Omental fat pad (tissue), 3 donors: ENCODE measurements at regions not wholly inside any gene's neighbourhood (a gene's known extent, or its start where the extent isn't known, plus 50 kb on each side); places are given as distances from the start of the nearest gene placed in this dataset.

Experiments
- ATAC-seq: fragments of 150-250 bp; one replicate; pipeline ENCODE4 v1.9.1; 2016; ENCODE audit warnings: mild to moderate bottlenecking, moderate library complexity; ENCODE audit not compliant: low FRiP score
- DNase-seq: peaks from one replicate; pipeline ENCODE4 v3.0.0-alpha.2; 2019; ENCODE audit warnings: low spot score
- TF ChIP-seq, protein P1 (sequence below), 3 donors: fragments of 450-650 bp; IDR thresholded peaks; one replicate each; pipeline ENCODE4 v1.5.1; 2016 to 2017; ENCODE audit warnings: antibody characterized with exemption in 3 of 3, mild to moderate bottlenecking in 3 of 3, moderate library complexity in 2 of 3

DNA sequence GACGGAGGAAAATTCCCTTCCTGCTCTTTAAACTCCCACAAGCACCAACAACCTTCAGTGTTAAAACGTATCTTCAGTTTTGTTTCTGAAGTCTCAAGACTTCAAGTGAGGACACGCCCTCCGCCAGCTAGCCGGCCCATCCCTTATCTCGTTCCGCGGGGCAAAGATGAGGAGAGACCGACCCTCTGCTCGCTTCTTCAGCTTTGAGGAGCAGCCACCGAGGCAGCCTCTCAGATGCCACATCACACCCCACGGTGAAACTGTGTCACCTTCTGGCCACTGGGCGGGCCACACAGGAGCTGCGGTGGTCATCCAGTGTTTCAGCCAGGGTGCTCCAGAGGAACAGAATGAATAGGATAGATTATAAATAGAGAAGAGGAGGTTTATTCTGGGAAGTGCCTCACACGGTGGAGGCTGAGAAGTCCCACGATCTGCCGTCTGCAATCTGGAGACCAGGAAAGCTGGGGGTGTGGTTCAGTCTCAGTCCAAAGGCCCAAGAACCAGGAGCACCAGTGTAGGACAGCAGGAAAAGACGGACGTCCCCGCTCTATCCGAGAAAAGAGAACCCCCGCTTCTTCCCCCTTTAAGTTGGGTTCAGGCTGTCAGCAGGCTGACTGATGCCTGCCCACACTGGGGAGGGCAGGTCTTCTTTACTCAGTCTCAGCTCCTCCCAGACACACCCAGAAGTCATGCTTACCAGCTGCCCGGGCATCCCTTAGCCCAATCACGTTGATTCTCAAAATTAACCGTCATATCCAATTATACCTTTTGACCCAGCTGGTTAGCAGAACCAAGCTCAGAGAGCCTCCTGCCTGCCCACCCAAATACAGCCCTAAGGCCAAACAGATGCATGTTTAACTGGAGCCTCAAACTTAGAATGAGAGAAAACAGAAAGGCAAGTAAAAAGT lies 399.7 kb upstream of the ID2 start:
- TF ChIP-seq, protein P1, sequence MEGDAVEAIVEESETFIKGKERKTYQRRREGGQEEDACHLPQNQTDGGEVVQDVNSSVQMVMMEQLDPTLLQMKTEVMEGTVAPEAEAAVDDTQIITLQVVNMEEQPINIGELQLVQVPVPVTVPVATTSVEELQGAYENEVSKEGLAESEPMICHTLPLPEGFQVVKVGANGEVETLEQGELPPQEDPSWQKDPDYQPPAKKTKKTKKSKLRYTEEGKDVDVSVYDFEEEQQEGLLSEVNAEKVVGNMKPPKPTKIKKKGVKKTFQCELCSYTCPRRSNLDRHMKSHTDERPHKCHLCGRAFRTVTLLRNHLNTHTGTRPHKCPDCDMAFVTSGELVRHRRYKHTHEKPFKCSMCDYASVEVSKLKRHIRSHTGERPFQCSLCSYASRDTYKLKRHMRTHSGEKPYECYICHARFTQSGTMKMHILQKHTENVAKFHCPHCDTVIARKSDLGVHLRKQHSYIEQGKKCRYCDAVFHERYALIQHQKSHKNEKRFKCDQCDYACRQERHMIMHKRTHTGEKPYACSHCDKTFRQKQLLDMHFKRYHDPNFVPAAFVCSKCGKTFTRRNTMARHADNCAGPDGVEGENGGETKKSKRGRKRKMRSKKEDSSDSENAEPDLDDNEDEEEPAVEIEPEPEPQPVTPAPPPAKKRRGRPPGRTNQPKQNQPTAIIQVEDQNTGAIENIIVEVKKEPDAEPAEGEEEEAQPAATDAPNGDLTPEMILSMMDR (IDR thresholded peaks at IDR 0.05), result no peak
- DNase-seq (no peak), ATAC-seq (no peak)

DNA sequence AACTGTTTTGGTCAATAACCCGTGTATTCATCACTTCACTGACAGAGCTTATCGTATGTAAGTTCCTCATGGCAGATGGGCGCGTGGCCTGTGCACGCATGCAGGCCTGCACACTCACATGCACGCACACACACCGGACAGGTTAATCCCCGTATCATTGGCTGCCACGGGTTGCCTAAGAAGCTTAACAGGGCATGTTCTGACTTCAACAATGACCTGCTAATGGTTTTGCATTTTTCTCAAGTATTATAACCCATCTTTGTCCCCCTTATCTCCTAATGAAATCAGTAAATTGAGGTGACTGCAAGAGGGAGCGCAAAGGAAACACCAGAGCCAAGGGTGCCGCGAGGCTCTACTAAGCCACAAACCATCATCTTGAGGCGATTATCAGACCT lies 399.0 kb upstream of the ID2 start:
- ATAC-seq, result no peak
- TF ChIP-seq, protein P1 (IDR thresholded peaks at IDR 0.05), result no peak

DNA sequence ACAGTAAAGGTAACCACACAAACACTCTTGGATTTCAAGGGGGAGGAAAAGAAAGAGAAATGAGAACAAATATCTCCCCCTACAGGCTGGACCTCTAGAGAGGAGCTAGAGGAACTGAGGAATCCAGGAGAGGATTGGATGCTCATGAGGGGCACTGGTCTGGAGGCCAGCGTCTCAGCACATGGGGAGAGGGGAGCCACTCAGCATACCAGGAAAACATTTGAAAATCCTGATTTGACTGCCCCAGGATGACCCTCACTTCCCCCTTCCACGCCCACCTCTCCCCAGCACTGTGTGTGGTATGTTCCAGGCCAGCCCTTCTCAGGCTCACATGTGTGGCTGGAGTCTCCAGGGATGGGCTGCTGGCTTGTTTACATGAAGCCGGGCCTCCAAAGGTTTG lies 396.8 kb upstream of the ID2 start:
- ATAC-seq, result no peak
- DNase-seq, result no peak

More for the DNA sequence above, 399.0 kb upstream of the ID2 start:
- no peak for DNase-seq

DNA sequence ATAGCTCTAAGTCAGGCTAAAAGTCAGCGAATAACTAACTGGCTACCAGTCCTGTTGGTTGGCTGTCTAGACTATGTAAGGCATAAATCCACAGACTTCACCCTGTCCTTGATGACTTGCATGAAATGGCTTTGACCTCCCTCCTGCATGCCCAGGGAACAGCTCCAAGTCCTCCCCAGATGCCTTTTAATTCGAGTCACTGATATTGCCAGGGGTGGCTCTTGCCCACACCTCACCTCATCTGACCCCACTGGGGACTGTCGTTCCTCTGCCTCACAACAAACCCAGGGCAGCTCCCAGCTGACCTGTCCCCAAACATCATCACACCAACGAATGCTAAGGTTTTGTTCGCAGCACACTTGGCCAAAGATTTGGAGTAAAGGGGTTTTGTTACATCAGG lies 396.0 kb upstream of the ID2 start:
- TF ChIP-seq, protein P1 (IDR thresholded peaks at IDR 0.05), result no peak
- ATAC-seq (no peak), DNase-seq (no peak)

More for the DNA sequence above, 396.8 kb upstream of the ID2 start:
- TF ChIP-seq, protein P1 (IDR thresholded peaks at IDR 0.05), result no peak

DNA sequence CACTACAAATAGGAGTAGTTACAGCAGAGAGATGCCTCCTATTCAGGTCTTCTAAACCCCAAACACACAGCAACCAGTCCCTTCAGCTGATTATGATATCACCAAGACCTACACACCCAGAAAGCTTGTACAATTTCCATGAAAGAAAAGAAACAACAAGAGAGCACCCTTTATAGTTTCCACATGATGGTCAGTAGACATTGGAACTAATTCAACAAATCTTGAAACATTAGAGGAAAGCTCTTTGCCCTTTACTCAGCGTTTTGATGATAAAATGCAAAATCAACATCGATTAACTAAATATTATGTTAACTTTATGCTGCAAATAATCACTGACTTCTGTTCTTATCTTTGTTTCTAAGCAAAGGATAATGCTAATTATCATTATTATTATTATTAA lies 393.6 kb upstream of the ID2 start:
- DNase-seq (no peak), ATAC-seq (no peak)
- TF ChIP-seq, protein P1 (IDR thresholded peaks at IDR 0.05), result no peak

DNA sequence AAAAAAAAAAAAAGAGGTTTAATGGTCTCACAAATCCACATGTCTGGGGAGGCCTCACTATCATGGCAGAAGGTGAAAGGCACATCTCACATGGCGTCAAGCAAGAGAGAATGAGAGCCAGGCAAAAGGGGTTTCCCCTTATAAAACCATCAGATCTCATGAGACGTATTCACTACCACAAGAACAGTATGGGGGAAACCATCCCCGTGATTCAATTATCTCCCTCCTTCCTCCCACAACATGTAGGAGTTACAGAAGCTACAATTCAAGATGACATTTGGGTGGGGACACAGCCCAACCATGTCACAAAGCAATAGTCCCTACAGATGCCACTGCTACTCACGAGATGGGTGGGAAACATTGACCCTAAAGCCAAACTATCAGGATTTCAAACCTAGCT lies 392.7 kb upstream of the ID2 start:
- DNase-seq (no peak), ATAC-seq (no peak)
- TF ChIP-seq, protein P1 (IDR thresholded peaks at IDR 0.05), result no peak

DNA sequence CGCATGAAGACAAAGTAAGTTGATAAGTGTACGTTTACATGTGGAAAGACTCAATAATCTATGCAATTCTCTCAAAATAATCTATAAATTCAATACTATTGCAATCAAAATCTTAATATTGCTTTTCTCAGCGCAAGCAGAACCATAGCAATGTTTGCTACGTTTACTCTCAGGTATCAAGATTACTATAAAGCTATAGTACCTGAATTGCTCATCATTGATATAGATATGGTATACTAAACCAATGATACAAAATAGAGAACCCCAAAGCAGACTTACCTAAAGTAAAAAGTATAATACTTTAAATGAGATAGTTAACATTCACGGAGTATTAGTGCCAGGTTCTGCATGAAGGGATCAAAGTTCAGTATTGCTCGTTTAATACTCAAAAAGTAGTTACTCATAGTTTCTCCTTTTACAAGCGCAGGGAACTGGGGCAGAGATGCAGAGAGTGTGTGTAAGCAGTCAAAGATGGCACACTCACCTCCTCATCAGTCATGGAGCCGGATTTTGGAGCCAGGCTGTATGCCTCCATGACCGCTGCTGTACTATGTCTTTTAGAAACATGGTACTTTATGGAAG lies 391.0 kb upstream of the ID2 start:
- ATAC-seq (no peak), DNase-seq (no peak)
- TF ChIP-seq, protein P1 (IDR thresholded peaks at IDR 0.05), result no peak
